Thyroid gland (tissue), 4 donors: ENCODE measurements at regions not wholly inside any gene's neighbourhood (a gene's known extent, or its start where the extent isn't known, plus 50 kb on each side); places are given as distances from the start of the nearest gene placed in this dataset.

ENCODE experiments used
- CTCF ChIP-seq, 6 experiments: fragments of 200-600 bp in 3 of 6; fragments of 450-650 bp in 3 of 6; sonication (generic) in 3 of 6; IDR thresholded peaks; one replicate each; pipeline ENCODE4 v1.5.1; 2016 to 2019; ENCODE audit warnings: antibody characterized with exemption in 6 of 6, mild to moderate bottlenecking in 2 of 6, inconsistent platforms in 1 of 6, moderate library complexity in 1 of 6
- POLR2A ChIP-seq, 2 donors: fragments of 450-650 bp; IDR thresholded peaks; one replicate each; pipeline ENCODE4 v1.6.1; 2017; ENCODE audit warnings: antibody characterized with exemption in 2 of 2, mild to moderate bottlenecking in 2 of 2, moderate library complexity in 1 of 2

GRCh38 chr3:66140743-66141372 lies 79.9 kb upstream of the SLC25A26 start:
- TF ChIP-seq POLR2A (IDR thresholded peaks at IDR 0.05) (no peak), CTCF (IDR thresholded peaks at IDR 0.05) (no peak)
